Vagina (tissue), 2 donors: ENCODE measurements at regions not wholly inside any gene's neighbourhood (a gene's known extent, or its start where the extent isn't known, plus 50 kb on each side); places are given as distances from the start of the nearest gene placed in this dataset.

ENCODE experiments used
- POLR2A ChIP-seq, 2 donors: fragments of 450-650 bp; IDR thresholded peaks; one replicate each; pipeline ENCODE4 v1.6.1; 2017; ENCODE audit warnings: antibody characterized with exemption in 2 of 2, mild to moderate bottlenecking in 2 of 2, moderate library complexity in 2 of 2
- POLR2AphosphoS5 ChIP-seq, 2 donors: sonication (generic); formaldehyde crosslinking; IDR thresholded peaks; one replicate each; pipeline ENCODE4 v1.9.0; 2017; ENCODE audit warnings: antibody characterized with exemption in 2 of 2, mild to moderate bottlenecking in 2 of 2, low read depth in 1 of 2; ENCODE audit not compliant: insufficient read depth in 1 of 2
- TF ChIP-seq, protein P1 (sequence below), 3 experiments: fragments of 450-650 bp in 2 of 3; fragments of 200-600 bp in 1 of 3; sonication (generic) in 1 of 3; IDR thresholded peaks; one replicate each; pipeline ENCODE4 v1.5.1; 2017 to 2019; ENCODE audit warnings: antibody characterized with exemption in 3 of 3, mild to moderate bottlenecking in 2 of 3, moderate library complexity in 2 of 3

DNA sequence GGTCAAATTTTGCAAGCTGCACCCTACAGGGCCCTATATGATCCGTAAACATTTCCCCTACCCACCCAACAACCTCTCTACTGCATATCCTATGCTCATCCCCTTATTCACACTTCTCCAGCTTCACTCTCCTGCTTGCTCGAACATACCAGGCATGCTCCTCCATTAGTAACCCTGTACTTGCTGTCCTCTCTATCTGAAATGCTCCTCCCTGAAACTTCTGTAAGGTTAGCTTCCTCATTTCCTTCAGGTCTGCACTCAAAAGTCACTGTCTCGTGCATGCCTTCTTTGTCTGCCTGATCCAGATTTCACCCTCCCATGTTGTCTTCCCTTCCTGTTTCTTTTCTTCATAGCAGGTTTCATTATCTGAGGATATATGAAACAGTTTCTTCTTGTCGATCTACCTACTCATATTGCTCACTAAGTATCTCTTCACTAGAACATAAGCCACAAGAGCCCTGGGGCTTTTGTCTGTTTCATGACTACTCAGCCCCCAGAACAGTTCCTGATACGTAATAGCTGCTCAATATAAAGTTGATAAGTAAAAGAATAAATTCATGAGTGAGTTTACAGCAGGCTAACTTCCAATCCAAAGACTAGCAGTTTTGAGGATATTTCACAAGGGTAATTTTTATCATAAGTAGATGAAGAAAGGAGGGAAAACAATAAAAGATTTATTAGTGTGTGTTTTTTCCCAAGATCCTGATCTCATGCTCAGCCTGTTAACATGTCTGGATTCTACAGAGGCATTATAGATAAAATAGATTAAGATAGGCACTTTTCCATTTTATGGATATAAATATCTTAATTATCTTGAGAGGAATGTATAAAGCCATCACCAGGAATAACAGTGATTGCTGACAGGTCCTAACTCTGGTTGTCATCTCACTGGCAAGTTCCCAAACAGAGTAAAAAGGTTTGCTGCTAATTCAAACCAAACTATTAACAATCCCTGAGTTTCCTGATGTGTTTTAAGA is 392.5 kb upstream of the ESRRG start:
- TF ChIP-seq, protein P1, sequence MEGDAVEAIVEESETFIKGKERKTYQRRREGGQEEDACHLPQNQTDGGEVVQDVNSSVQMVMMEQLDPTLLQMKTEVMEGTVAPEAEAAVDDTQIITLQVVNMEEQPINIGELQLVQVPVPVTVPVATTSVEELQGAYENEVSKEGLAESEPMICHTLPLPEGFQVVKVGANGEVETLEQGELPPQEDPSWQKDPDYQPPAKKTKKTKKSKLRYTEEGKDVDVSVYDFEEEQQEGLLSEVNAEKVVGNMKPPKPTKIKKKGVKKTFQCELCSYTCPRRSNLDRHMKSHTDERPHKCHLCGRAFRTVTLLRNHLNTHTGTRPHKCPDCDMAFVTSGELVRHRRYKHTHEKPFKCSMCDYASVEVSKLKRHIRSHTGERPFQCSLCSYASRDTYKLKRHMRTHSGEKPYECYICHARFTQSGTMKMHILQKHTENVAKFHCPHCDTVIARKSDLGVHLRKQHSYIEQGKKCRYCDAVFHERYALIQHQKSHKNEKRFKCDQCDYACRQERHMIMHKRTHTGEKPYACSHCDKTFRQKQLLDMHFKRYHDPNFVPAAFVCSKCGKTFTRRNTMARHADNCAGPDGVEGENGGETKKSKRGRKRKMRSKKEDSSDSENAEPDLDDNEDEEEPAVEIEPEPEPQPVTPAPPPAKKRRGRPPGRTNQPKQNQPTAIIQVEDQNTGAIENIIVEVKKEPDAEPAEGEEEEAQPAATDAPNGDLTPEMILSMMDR (IDR thresholded peaks at IDR 0.05): no peak
- TF ChIP-seq POLR2A (IDR thresholded peaks at IDR 0.05) (no peak), POLR2AphosphoS5 (IDR thresholded peaks at IDR 0.05; ENCODE audit: insufficient read depth in 1 of 2, low read depth in 1 of 2) (no peak)
